Lung (tissue), 11 donors: ENCODE measurements at regions not wholly inside any gene's neighbourhood (a gene's known extent, or its start where the extent isn't known, plus 50 kb on each side); places are given as distances from the start of the nearest gene placed in this dataset.

ENCODE experiments used
- ATAC-seq: fragments of 200-7000 bp; cut with Tn5 transposase; one replicate; pipeline ENCODE4 v1.9.1; 2020; ENCODE audit warnings: moderate number of reproducible peaks; ENCODE audit not compliant: insufficient read depth, low FRiP score
- DNase-seq, 3 donors: peaks; one replicate each; pipeline ENCODE4 v3.0.0-alpha.2; 2013 to 2017
- H3K27ac ChIP-seq, 2 donors: one replicate each; pipeline ENCODE4 v1.5.1; 2013; ENCODE audit warnings: mild to moderate bottlenecking in 2 of 2, moderate library complexity in 2 of 2, control low read depth in 1 of 2, inconsistent platforms in 1 of 2, low read depth in 1 of 2, low read length in 1 of 2
- H3K27me3 ChIP-seq, 3 donors: one replicate each; pipeline ENCODE4 v1.5.1; 2013; ENCODE audit warnings: low read length in 2 of 3; ENCODE audit not compliant: control insufficient read depth in 3 of 3, insufficient read depth in 3 of 3
- H3K36me3 ChIP-seq, 4 donors: one replicate each; pipeline ENCODE4 v1.5.1; 2013; ENCODE audit warnings: low read length in 4 of 4, mild to moderate bottlenecking in 1 of 4, moderate library complexity in 1 of 4; ENCODE audit not compliant: control insufficient read depth in 4 of 4, insufficient read depth in 4 of 4
- H3K4me1 ChIP-seq, 5 donors: one replicate each; pipeline ENCODE4 v1.5.1; 2013; ENCODE audit warnings: low read length in 5 of 5, mild to moderate bottlenecking in 2 of 5, moderate library complexity in 1 of 5; ENCODE audit not compliant: control insufficient read depth in 5 of 5, insufficient read depth in 5 of 5
- H3K4me3 ChIP-seq: one replicate; pipeline ENCODE4 v1.5.1; 2013; ENCODE audit warnings: mild to moderate bottlenecking, control low read depth, moderate library complexity
- H3K9ac ChIP-seq, 2 donors: one replicate each; pipeline ENCODE4 v1.5.1; 2013; ENCODE audit warnings: low read length in 2 of 2, control low read depth in 1 of 2; ENCODE audit not compliant: insufficient read depth in 1 of 2
- H3K9me3 ChIP-seq, 4 donors: one replicate each; pipeline ENCODE4 v1.5.1; 2013; ENCODE audit warnings: low read length in 3 of 4, mild to moderate bottlenecking in 1 of 4, moderate library complexity in 1 of 4; ENCODE audit not compliant: control insufficient read depth in 4 of 4, insufficient read depth in 3 of 4
- CTCF ChIP-seq: IDR thresholded peaks from 2 replicates; pipeline ENCODE4 v1.5.1; 2012; ENCODE audit warnings: mild to moderate bottlenecking; ENCODE audit errors: control extremely low read depth, extremely low read depth
- WGBS, 2 donors: extraction: QIAGEN DNeasy Blood & Tissue Kit; methylation state at CpG; one replicate each; pipeline ENCODE4 v1.1.7; 2013; 5-methylcytosine and 5-hydroxymethylcytosine counted together
- donor health status: control.
- donor health status: control.
- donor health status: Bipolar disorder and iron deficiency.
- donor health status: healthy.
- donor health status: DM: yes; HTN: yes; CAD: no.

DNA sequence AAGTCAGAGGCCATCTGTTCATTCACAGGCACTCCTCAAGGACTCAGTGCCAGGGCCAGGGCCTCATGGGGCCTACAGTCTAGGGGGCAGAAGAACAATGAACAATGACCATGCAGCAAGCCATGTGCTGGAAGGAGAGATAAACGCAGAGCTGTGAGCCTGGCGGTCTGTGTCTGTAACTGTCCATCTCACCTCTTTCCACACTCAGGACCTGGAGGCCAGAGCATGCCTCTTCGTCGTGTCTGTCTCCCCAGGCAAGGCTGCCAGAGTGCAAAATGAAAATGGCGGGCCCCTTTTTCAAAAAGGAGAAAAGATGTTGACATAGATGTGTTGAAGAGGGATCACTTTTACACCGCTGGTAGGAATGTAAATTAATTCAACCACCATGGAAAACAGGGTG lies 78.5 kb downstream of the MSX1 start:
- ATAC-seq (no peak), DNase-seq (no peak)
- no peaks in the 10 kb centered on the region for H3K36me3 ChIP-seq
- no peaks in the 10 kb centered on the region for H3K4me1 ChIP-seq
- WGBS, 2 donors: 86 to 91% methylated on average over 6 of the region's 6 CpGs
- H3K4me3 ChIP-seq: no peak overlapping the region
- no peaks in the 10 kb centered on the region for H3K27me3 ChIP-seq
- H3K9me3 ChIP-seq: peaks cover 0 to 3% (median 0%) of the 10 kb centered on the region in 4 donors
- no peak overlapping the region for H3K9ac ChIP-seq
- TF ChIP-seq CTCF: no peak
- no peak overlapping the region for H3K27ac ChIP-seq

- ATAC-seq: no peak
- 70 to 94% methylated on average over 1 of the region's 1 CpG for WGBS, 2 donors
- DNase-seq: no peak
These were observed 77.5 kb downstream of the CYTL1 start for GRCh38 chr4:4941751-4942150.

DNA sequence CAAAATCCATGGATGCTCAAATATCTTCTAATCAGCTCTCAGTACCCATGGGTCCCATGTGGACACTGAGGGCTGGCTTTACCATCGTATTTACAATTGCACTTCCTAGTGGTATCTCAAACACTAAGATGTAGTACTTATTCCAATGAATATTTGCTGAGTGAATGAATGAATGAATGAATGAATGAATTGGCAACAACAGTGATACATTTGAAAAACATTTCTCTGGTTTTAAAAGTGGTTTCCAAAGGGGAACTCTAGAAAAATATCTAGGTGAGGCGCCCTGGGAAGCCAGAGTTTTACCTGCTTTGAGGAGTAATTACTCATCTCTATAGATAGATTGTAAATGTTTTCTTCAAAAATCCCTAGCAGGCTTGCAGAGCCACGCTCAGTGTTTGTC lies 76.6 kb downstream of the CYTL1 start:
- no peak overlapping the region for H3K27ac ChIP-seq
- H3K4me1 ChIP-seq: no peaks in the 10 kb centered on the region
- H3K36me3 ChIP-seq: no peaks in the 10 kb centered on the region
- 69 to 88% methylated on average over 3 of the region's 3 CpGs for WGBS, 2 donors
- no peak for TF ChIP-seq CTCF
- peaks cover 0 to 1% (median 0%) of the 10 kb centered on the region in 4 donors for H3K9me3 ChIP-seq
- DNase-seq (no peak), ATAC-seq (no peak)
- H3K27me3 ChIP-seq: no peaks in the 10 kb centered on the region
- no peak overlapping the region for H3K4me3 ChIP-seq
- H3K9ac ChIP-seq: no peak overlapping the region

More at GRCh38 chr4:4941751-4942150, 77.5 kb downstream of the CYTL1 start:
- Histone ChIP-seq H3K9ac (no peak overlapping the region), H3K27ac (no peak overlapping the region), H3K27me3 (no peaks in the 10 kb centered on the region), H3K4me3 (no peak overlapping the region), H3K4me1 (no peaks in the 10 kb centered on the region), H3K36me3 (no peaks in the 10 kb centered on the region), H3K9me3 (peaks cover 0 to 3% (median 0%) of the 10 kb centered on the region in 4 donors)
- TF ChIP-seq CTCF: no peak

DNA sequence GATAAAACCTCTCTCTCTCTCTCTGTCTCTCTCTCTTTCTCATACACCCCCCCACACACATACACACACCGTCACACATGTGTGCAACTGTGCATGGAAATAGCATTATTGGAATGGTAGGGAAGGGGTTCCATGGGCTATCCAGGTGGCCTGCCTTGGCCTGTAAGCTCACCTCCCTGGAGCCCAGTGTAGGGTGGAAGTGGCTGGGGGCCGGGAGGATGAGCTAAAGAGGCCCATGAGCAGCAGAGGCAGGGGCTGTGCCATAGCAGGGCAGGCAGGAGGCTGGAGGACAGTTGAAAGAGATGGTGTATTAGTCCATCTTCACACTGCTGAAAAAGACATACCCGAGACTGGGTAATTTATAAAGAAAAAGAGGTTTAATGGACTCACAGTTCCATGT lies 74.2 kb downstream of the CYTL1 start:
- Histone ChIP-seq H3K9me3 (peaks cover 0 to 1% (median 0%) of the 10 kb centered on the region in 4 donors), H3K36me3 (no peaks in the 10 kb centered on the region), H3K27ac (no peak overlapping the region), H3K27me3 (no peaks in the 10 kb centered on the region), H3K9ac (no peak overlapping the region), H3K4me3 (no peak overlapping the region), H3K4me1 (no peaks in the 10 kb centered on the region)
- no peak for DNase-seq
- 74 to 79% methylated on average over 3 of the region's 3 CpGs for WGBS, 2 donors
- no peak for TF ChIP-seq CTCF
- ATAC-seq: no peak
